HG03097 (cell line): ENCODE measurements at regions not wholly inside any gene's neighbourhood (a gene's known extent, or its start where the extent isn't known, plus 50 kb on each side); places are given as distances from the start of the nearest gene placed in this dataset.
"Not testable (repeated sequence)": the region's sequence is repeated elsewhere in the genome, so short reads cannot be mapped to it uniquely, and the experiment has no call there.

Source experiments
- ATAC-seq: cut with Tn5 transposase; IDR thresholded peaks from one replicate; pipeline ENCODE4 v1.9.1; 2021; ENCODE audit not compliant: unreplicated experiment, low FRiP score

DNA sequence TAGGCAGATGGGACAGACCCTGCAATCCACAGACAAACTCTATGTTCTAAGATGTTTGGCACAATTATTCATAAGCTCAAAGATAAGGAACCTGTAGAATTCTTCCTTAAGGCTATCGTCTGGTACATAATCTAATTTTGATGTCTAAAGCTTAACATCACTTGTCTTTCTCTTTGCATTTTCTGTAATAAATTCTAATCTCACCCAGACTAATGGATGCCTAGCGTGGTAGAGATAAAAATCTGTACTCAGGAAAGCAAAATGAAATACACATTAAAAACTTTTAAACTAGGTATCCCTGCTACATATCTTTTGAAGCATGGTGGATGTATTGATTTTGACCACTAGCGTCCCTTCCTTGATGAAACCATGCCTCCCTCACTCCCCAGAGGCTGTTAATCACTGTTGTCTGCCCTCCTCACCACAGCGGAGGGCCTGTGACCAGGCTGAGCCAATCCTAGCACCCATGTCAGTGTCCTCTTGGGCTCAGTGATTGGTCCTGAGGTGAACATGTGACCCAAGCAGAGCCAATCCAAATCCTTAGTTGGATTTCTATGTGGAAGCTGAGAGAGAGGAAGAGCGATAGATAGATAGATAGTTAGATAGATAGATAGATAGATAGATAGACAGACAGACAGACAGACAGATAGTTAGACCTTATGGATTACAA is 82.2 kb upstream of the GRK3 start:
- ATAC-seq = no peak

DNA sequence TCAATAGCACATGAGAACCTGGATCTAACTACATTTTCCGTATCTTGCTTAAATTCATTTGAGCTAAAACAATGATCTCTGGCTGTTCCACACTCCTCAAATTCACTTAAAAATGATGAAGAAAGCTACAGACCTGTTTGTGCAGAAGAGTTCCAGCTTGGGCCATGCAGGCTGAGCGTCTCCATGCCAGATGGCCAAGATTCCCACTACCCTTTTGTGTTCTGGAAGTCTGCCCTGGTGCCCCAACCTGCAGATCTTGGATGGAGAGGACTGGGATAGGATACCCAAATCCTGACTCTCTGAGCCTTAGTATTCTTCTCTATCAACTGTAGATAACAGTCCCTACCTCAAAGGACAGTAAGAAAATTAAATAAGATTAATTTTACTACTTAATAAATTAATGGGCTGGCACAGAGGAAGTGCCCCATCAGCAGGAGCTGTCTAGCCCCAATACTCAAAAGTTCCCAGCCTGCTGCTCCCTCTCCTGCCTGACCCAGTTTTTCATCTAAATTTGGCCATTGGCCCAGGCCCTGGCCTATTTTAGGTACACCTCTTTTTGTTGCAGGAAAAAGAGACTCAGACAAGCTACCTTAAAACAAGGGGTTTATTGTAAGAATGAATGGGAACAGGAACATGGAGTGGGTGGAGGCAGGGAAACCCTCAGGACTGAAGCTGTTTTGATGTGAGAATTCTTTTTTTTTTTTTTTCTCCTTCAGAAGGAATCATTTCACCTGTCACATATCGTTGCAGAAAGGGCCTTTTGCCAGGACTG is 81.4 kb upstream of the GRK3 start:
- no peak for ATAC-seq

DNA sequence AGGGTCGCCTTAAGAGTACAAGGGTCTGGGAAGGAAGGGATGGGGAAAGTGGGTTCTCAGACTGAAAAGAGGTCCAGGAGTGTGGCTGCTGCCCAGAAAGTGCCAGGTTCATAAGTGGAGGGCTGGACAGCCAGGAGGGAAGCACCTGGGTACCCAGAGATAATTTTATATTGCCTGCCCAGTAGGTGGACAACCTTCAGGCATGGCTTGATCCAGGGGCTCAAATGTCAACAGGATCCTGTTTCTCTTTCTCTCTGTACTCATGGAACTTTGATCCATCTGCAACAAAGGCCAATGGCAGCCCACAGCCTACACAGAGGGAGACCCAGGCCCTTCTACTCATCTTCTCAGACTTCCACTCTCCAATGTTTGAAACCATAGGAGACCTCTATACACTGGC is 80.5 kb upstream of the GRK3 start:
- ATAC-seq = no peak

GRCh38 chr22:25484521-25485315 is 79.8 kb upstream of the GRK3 start:
- no peak for ATAC-seq

- ATAC-seq = peak; percentile 52
Observed at GRCh38 chr22:25485626-25486545, 78.6 kb upstream of the GRK3 start.

- ATAC-seq = no peak
Observed at GRCh38 chr22:25487508-25487907, 77.0 kb upstream of the GRK3 start.

GRCh38 chr22:25488244-25489020 is 76.0 kb upstream of the GRK3 start:
- ATAC-seq = no peak

GRCh38 chr22:25489947-25490346 is 74.5 kb upstream of the GRK3 start:
- no peak for ATAC-seq

DNA sequence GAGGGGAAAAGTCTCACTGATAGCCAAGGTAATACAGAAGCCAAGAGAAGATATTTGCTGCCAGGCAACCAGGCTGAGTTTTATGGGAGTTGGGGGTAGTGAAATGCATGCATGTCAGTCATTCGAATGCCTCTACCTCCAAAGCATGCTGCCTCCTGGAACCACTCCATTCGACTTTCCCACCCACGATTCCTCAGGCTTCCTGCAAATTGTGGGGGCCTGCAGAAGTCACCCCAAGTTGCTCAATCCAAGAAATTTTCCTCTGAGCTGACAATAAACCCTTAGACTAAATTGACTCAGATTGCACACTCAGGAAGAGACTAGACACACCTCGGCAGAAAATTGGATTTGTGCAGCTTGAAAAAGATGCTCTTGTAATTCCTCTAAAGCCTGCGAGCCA is 73.6 kb upstream of the GRK3 start:
- no peak for ATAC-seq

DNA sequence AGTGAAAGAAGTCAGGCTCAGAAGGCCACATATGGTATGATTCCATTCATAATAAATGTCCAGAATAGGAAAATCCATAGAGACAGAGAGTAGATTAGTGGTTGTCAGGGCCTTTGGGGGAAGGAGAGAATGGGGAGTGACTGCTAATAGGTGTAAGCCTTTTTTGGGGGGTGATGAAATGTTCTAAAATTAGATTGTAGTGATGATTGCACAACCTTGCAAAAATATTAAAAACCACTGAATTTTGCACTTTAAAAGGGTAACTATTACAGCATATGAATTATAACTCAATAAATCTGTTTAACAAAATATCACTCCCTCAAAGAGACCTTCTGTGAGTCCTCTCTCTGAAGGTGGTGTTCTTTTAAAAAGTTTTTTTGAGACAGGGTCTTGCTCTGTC is 72.3 kb upstream of the GRK3 start:
- ATAC-seq = no peak

- no peak for ATAC-seq
Observed at GRCh38 chr22:25492841-25493734, 71.4 kb upstream of the GRK3 start.

DNA sequence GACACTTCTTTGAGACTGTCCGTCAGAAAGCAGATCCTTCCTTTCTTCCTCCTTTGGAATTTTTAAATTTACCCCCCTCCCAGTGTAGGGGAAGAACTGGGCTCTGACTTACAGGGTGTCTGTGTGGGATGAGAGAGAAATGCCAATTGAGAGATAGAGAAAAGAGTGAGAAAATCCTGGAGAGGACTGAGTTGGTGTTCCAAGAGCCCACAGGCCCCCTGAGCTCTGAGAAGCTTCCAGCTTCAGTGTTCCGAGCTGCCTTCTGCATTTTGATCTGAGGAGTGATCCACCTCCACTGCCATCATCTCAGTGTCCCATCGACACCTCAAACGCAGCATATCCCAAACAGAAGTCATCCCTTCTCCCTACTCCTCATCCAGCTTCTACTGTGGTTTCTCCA is 70.7 kb upstream of the GRK3 start:
- ATAC-seq = no peak

DNA sequence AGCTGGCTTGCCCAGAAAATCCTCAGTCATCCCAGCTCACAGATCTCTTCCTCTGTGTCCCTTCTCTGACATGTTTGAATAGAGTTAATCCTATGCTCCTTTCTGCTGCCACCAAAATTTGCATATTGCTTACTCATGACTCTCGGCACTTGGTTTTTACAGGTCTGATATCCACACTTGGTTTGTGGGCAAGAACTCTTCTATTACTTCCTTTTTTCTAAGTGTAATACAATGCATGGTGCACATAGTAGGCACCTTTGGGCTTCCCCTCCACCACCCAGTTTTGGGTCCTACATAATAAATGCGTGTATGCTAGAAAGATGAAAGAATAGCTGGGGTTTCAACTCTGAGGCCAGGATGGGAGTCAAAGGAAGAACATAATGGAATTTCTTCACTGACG is 69.7 kb upstream of the GRK3 start:
- ATAC-seq = peak; percentile 75

GRCh38 chr22:25495285-25495684 is 69.2 kb upstream of the GRK3 start:
- no peak for ATAC-seq

DNA sequence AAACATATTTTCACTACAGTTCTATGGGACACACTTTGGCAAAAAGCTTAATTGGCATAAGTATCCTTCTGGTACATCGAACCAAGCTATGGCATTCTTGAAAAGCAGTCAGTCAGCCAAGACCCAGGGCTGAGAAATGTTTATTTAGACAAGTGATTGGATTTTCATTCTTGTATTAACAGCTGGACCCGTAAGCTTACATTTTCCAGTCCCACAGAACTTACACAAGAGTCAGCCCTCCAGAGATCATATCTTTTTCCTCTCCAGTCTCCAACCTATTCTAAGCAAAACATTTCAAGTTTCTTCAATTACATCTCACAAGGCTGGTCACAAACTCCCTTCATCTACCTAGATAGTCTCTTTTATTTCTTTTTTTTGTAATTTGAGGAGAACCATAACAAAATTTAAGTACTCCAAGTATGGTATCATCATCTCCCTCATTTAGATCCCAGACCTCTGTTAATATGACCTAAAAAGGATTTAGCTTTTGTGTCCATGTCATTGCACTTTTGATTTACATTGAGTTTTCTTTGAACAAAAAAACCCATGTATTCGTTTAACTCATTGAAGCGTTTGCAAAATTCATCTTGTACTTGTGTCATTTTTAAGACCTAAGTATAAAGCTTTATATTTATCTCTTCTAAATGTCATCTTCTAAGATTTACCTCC is 67.9 kb upstream of the GRK3 start:
- ATAC-seq = no peak

DNA sequence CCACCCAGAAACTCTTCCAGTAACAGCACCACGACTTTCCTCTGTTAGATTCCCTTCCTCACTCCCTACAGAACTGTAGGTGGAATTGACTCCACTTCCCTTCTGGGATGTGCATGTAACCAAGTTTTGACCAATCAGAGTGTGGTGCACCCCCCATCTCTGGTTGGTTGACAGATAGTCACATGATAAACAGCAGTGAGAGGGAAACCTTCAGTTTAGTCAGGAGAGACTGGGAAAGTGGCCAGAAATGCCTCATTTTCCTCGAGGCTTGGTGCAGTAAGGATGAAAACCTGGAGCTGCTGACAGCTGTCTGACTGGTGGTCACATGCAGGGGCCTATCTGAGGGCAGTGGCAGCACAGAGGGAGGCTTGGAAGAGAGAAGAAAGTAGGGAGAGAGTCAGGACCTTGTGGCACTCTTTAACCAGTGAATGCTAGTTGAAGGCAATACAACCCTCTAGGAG is 67.3 kb upstream of the GRK3 start:
- no peak for ATAC-seq

- no peak for ATAC-seq
Observed at GRCh38 chr22:25497716-25498115, 66.8 kb upstream of the GRK3 start.

DNA sequence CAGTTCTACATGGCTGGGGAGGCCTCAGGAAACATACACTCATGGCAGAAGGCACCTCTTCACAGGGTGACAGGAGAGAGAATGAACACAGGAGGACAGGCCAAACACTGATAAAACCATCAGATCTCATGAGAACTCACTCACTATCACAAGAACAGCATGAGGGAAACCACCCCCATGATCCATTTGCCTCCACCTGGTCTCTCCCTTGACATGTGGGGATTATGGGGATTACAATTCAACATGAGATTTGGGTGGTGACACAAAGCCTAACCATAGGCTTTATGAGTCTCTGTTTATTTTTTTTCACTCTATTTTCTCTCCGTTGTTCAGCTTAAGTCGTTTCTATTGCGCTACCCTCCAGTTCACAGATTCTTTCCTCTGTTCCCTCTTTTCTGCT is 63.8 kb upstream of the GRK3 start:
- not testable (repeated sequence) for ATAC-seq
